Psoas muscle (tissue), 7 donors: ENCODE measurements at regions not wholly inside any gene's neighbourhood (a gene's known extent, or its start where the extent isn't known, plus 50 kb on each side); places are given as distances from the start of the nearest gene placed in this dataset.

Source experiments
- ATAC-seq, 4 donors: fragments of 200-7000 bp; cut with Tn5 transposase; one replicate each; pipeline ENCODE4 v1.9.1; 2020; ENCODE audit warnings: moderate library complexity in 3 of 4, mild to moderate bottlenecking in 2 of 4
- DNase-seq, 2 donors: peaks; one replicate each; pipeline ENCODE4 v3.0.0-alpha.2; 2020
- H3K27ac ChIP-seq: fragments of 200-600 bp; one replicate; pipeline ENCODE4 v1.8.0; 2022
- H3K27me3 ChIP-seq, 3 donors: fragments of 200-600 bp in 1 of 3; one replicate each; pipeline versions ENCODE4 v1.6.1 to v1.8.0; 2013 to 2022; ENCODE audit warnings: low read length in 2 of 3, mild to moderate bottlenecking in 2 of 3, moderate library complexity in 1 of 3; ENCODE audit not compliant: insufficient read depth in 3 of 3
- H3K36me3 ChIP-seq, 2 donors: fragments of 200-600 bp in 1 of 2; one replicate each; pipeline versions ENCODE4 v1.6.1 to v1.8.0; 2013 to 2022; ENCODE audit warnings: low read depth in 1 of 2, mild to moderate bottlenecking in 1 of 2, moderate library complexity in 1 of 2; ENCODE audit not compliant: insufficient read depth in 1 of 2
- H3K4me1 ChIP-seq: fragments of 200-600 bp; one replicate; pipeline ENCODE4 v1.8.0; 2022
- H3K4me3 ChIP-seq: fragments of 200-600 bp; one replicate; pipeline ENCODE4 v1.8.0; 2022; ENCODE audit warnings: mild to moderate bottlenecking
- H3K9me3 ChIP-seq: fragments of 200-600 bp; one replicate; pipeline ENCODE4 v1.8.0; 2022
- CTCF ChIP-seq: fragments of 200-600 bp; IDR thresholded peaks from one replicate; pipeline ENCODE4 v1.8.0; 2022; ENCODE audit warnings: antibody characterized with exemption
- WGBS, 3 donors: extraction: QIAGEN DNeasy Blood & Tissue Kit; methylation state at CpG; one replicate each; pipeline versions ENCODE4 v1.1.6 to v1.1.7; 2013; 5-methylcytosine and 5-hydroxymethylcytosine counted together
- intact Hi-C, 2 donors: fragments of 100-400 bp; cut with DNase I; formaldehyde crosslinking; loops; one replicate each; pipeline versions ENCODE4 v1.11.0 to v1.14.2; 2022
- donor health status: healthy with polysubstance abuse.
- donor health status: DM: no; HTN: no; CAD: no; lungs with moderate emphysema.
- donor health status: Bipolar disorder and iron deficiency.
- donor health status: healthy.
- donor health status: DM: yes; HTN: yes; CAD: no.
- donor health status: DM: no; HTN: no; CAD: no.
- donor health status: DM: yes; HTN: yes; CAD: no.

GRCh38 chr14:101336183-101336582 lies 225.1 kb upstream of the DIO3 start:
- no peaks in the 10 kb centered on the region for H3K9me3 ChIP-seq
- DNase-seq (no peak), ATAC-seq (no peak)
- H3K36me3 ChIP-seq: no peaks in the 10 kb centered on the region
- no peak overlapping the region for H3K27ac ChIP-seq
- H3K27me3 ChIP-seq: peaks cover 0 to 4% (median 3%) of the 10 kb centered on the region in 3 donors
- TF ChIP-seq CTCF: no peak
- no peaks in the 10 kb centered on the region for H3K4me1 ChIP-seq
- H3K4me3 ChIP-seq: no peak overlapping the region
- intact Hi-C loops: no loop called here

- no peaks in the 10 kb centered on the region for H3K9me3 ChIP-seq
- H3K27me3 ChIP-seq: peaks cover 0 to 4% (median 3%) of the 10 kb centered on the region in 3 donors
- ATAC-seq: no peak
- intact Hi-C loops: no loop called here
- no peaks in the 10 kb centered on the region for H3K4me1 ChIP-seq
- DNase-seq: no peak
- H3K36me3 ChIP-seq: no peaks in the 10 kb centered on the region
- no peak overlapping the region for H3K4me3 ChIP-seq
- H3K27ac ChIP-seq: no peak overlapping the region
- TF ChIP-seq CTCF: no peak
- WGBS, 3 donors: 78 to 82% (median 81%) methylated on average over 7 of the region's 7 CpGs
Observed at GRCh38 chr14:101337053-101337452, 224.2 kb upstream of the DIO3 start.

- 88 to 90% (median 89%) methylated on average over 8 of the region's 8 CpGs for WGBS, 3 donors
- Histone ChIP-seq H3K36me3 (no peaks in the 10 kb centered on the region), H3K27me3 (peaks cover 0 to 8% (median 4%) of the 10 kb centered on the region in 3 donors), H3K4me1 (no peaks in the 10 kb centered on the region), H3K9me3 (no peaks in the 10 kb centered on the region), H3K4me3 (no peak overlapping the region), H3K27ac (no peak overlapping the region)
- no peak for TF ChIP-seq CTCF
- DNase-seq (no peak), ATAC-seq (no peak)
- intact Hi-C loops: no loop called here
Observed at GRCh38 chr14:101340556-101340955, 220.7 kb upstream of the DIO3 start.

GRCh38 chr14:101347893-101348777 lies 213.2 kb upstream of the DIO3 start:
- TF ChIP-seq CTCF: no peak
- Histone ChIP-seq H3K36me3 (no peaks in the 10 kb centered on the region), H3K4me3 (no peak overlapping the region), H3K4me1 (no peaks in the 10 kb centered on the region), H3K9me3 (peaks cover 3% of the 10 kb centered on the region), H3K27me3 (peaks cover 0 to 3% (median 2%) of the 10 kb centered on the region in 3 donors), H3K27ac (no peak overlapping the region)
- intact Hi-C loops: no loop called here
- no peak for ATAC-seq
- DNase-seq: no peak
- 88 to 91% (median 89%) methylated on average over 8 of the region's 8 CpGs for WGBS, 3 donors
